PC-9 (cell line): ENCODE measurements at regions not wholly inside any gene's neighbourhood (a gene's known extent, or its start where the extent isn't known, plus 50 kb on each side); places are given as distances from the start of the nearest gene placed in this dataset.

Experiments
- EZH2 ChIP-seq: fragments of 200-600 bp; sonication (generic); IDR thresholded peaks from 2 replicates; pipeline ENCODE4 v1.8.0; 2017; ENCODE audit warnings: antibody characterized with exemption, low read depth
- TF ChIP-seq, protein P1 (sequence below): fragments of 200-600 bp; sonication (generic); conservative IDR thresholded peaks from 2 replicates; pipeline ENCODE4 v1.6.1; 2017; ENCODE audit warnings: mixed run types, antibody characterized with exemption, mild to moderate bottlenecking, moderate library complexity

DNA sequence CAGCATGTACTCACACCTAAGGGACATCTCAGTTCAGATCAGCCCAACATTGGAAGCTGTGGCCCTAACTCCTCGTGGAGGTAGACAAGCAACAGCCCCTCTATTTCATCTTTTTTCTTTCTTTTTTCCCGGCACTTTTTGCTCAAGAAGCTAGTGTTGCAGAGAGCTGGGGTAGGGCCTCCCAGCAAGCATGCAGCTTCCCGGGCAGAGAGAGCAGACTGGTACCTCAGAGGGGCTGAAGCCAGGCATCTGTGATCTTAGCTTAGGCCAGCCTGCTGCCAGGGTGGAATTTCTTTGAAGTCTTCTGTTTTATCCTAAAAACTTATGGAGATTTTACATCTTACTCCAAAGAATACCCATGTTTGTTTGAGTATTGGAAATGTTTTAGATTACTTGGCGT is 195.4 kb downstream of the C16orf95 start:
- TF ChIP-seq, protein P1, sequence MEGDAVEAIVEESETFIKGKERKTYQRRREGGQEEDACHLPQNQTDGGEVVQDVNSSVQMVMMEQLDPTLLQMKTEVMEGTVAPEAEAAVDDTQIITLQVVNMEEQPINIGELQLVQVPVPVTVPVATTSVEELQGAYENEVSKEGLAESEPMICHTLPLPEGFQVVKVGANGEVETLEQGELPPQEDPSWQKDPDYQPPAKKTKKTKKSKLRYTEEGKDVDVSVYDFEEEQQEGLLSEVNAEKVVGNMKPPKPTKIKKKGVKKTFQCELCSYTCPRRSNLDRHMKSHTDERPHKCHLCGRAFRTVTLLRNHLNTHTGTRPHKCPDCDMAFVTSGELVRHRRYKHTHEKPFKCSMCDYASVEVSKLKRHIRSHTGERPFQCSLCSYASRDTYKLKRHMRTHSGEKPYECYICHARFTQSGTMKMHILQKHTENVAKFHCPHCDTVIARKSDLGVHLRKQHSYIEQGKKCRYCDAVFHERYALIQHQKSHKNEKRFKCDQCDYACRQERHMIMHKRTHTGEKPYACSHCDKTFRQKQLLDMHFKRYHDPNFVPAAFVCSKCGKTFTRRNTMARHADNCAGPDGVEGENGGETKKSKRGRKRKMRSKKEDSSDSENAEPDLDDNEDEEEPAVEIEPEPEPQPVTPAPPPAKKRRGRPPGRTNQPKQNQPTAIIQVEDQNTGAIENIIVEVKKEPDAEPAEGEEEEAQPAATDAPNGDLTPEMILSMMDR: no peak
- no peak for TF ChIP-seq EZH2
